ENCODE measurements at regions not wholly inside any gene's neighbourhood (a gene's known extent, or its start where the extent isn't known, plus 50 kb on each side); places are given as distances from the start of the nearest gene placed in this dataset.

- no peak for TF ChIP-seq POLR2A (IDR thresholded peaks at IDR 0.05)
- no peak for TF ChIP-seq CTCF (IDR thresholded peaks at IDR 0.05)
Observed at GRCh38 chr2:82501217-82501616, 1957.9 kb downstream of the SUCLG1 start.

Data from upper lobe of left lung (tissue), 4 donors.